GM19395 (cell line): ENCODE measurements at regions not wholly inside any gene's neighbourhood (a gene's known extent, or its start where the extent isn't known, plus 50 kb on each side); places are given as distances from the start of the nearest gene placed in this dataset.

ENCODE experiments used
- ATAC-seq: cut with Tn5 transposase; IDR thresholded peaks from one replicate; pipeline ENCODE4 v1.9.1; 2021; ENCODE audit warnings: mild to moderate bottlenecking, moderate library complexity; ENCODE audit not compliant: unreplicated experiment

- no peak for ATAC-seq
Measured at GRCh38 chr14:101224356-101225156, 321.0 kb upstream of the RTL1 start.

GRCh38 chr14:101225157-101226152, 321.9 kb upstream of the RTL1 start:
- ATAC-seq = no peak

DNA sequence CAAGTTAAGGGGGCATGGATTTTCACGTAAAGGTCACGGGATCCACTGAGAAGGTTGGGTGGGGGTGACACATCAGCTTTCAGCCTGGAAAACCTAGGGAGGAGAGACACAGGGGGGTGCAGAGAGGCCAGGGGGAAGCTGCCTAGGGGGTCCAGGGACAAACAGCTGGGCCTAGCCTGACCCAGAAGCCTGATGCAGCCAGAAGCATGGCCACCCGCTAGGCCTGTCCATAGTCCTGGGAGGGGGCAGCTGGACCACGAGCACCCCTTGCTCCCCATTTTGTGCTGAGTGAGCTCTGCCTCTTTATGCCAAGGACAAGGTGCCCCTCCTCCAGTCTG, 322.7 kb upstream of the RTL1 start:
- no peak for ATAC-seq

DNA sequence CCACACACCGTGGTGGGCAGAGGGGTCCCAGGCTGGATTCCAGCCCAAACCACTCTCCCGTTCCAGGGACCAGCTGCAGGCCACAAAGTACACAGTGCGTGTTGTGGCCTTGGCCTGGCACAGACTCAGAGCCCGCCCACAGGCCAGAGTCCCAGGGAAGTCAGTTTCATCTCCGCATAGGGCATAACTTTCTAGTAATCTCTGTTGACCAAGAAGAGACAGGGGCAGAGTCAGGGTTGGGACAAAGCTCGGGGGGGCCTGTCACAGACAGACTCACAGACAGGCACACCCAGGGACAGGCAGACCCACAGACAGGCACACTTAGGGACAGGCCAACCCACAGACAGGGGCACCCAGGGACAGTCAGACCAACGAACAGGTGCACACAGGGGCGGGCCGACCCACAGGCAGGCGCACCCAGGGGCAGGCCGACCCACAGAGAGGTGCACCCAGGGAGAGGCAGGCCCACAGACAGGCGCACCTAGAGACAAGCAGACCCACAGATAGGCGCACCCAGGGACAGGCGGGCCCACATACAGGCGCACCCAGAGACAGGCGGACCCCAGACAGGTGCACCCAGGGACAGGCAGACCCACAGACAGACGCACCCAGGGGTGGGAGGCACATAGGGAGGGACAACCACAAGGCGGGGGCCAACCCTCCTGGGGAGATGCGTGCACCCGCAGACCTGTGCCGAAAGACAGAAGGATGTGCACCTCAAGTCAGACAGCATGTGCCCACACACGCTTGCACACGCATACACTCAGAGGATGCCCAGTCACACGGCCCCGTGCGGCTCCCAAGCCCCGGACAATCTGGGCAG, 323.3 kb upstream of the RTL1 start:
- ATAC-seq = no peak

GRCh38 chr14:101227611-101228594, 324.4 kb upstream of the RTL1 start:
- ATAC-seq = no peak

- no peak for ATAC-seq
Measured at GRCh38 chr14:101228949-101229541, 325.5 kb upstream of the RTL1 start.

GRCh38 chr14:101229666-101230065, 326.1 kb upstream of the RTL1 start:
- ATAC-seq = no peak

- no peak for ATAC-seq
Measured at GRCh38 chr14:101230161-101230850, 326.8 kb upstream of the RTL1 start.

- no peak for ATAC-seq
Measured at GRCh38 chr14:101230851-101231550, 327.5 kb upstream of the RTL1 start.

DNA sequence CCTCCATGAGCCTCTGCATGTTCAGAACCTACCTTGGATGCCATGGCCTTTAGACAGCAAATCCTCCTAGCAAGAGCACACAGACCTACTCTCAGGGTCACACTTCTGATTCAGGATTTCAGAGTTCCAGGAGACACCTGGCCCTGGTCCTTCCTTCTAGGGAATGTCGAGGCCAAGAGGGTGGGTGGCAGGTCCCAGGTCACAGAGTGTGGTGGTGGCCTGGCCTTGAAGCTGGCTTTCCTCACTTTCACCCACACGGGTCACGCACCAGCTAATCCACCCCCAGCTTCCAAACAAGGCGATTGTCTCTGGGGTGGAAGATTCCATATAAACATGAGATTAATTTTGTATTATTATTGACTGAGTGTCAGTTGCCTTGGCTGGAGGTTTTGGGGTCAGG, 328.3 kb upstream of the RTL1 start:
- ATAC-seq = no peak

GRCh38 chr14:101232340-101233020, 328.8 kb upstream of the DIO3 start:
- ATAC-seq = no peak

DNA sequence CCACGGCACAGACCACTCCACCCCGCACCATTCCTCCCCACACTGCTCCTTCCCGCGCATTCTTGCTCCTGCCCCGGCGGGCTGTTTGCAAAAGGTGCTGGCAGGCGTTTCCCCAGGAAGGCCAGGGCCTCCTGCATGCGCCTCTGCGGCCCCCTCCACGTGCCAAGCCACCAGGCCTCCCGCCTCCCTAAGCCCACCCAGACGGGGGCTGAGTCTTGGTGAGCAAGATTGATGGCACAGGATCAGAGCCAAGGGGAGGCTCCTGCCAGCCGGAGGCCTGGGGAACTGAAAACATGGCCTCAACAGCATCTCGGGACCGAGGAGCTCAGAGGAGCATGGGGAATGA, 328.3 kb upstream of the DIO3 start:
- no peak for ATAC-seq

DNA sequence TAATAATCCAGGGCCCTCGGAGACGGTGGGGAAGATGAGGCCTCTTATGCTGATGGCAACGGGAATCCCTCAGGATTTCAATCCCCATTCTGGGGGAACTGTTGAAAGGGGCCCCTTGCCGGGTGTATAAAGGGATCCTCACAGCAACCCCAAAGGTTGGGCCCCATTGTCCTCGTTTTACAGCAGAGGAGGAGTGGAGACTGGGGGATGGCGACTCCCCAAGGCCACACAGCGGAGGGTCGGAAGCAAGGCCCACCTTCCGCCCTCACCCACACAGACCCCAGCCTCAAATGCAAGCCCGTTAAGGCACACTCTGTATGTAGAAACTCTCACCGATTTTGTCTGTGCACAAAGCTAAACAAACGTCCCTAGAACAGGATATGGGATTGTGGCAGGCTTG, 327.9 kb upstream of the DIO3 start:
- no peak for ATAC-seq

- ATAC-seq = no peak
Measured at GRCh38 chr14:101233808-101234207, 327.5 kb upstream of the DIO3 start.

DNA sequence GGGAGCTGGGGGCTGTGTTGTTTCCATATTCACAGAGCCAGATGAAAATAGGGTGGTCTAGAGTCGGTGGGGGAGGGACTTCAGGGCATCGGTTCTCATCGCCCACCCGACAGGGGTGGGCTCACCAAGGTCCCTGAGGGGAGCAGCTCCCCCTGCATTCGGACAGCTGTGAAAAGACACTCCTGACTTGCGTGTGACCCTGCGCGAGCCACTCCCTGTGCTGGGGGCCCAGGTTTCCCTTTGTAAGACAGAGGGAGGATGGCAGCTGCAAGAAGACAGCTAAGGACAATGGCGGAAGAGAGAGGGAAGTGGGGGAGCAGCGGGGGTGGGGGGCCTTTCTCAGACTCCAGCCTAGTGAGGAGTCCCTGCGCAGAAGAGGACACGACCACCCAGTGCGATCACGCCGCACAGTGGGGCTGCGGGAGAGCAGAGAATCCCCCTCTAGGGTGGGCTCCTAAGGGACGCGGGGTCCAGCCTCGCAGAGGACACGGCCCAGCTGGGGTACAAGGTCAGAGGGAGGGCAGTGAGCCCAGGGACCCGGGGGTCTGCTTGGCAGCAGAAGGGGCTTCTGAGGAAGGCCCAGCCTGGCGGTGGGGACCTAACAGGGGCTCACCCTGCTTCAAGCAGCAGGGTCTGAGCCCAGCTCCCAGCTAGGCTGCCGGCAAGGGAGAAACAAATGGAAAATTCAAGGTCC, 326.9 kb upstream of the DIO3 start:
- ATAC-seq = no peak

DNA sequence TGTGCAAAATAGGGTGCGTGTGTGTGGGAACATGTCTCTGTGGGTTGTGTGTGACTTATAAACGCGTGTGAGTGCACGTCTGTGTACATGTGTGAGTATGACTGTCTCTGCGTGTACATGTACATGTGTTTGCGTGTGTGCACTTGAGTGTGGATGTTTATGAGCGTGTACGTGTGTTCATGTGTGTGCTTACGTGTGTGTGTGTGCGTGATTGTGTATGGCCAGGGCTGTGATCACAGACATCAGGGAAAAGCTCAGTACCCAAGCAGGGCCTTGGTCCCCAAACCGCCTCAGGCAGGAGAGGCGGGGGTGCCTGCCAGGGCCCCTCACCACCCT, 326.3 kb upstream of the DIO3 start:
- no peak for ATAC-seq

- ATAC-seq = no peak
Measured at GRCh38 chr14:101235335-101236103, 325.8 kb upstream of the DIO3 start.
